Gastroesophageal sphincter (tissue), 3 donors: ENCODE measurements at regions not wholly inside any gene's neighbourhood (a gene's known extent, or its start where the extent isn't known, plus 50 kb on each side); places are given as distances from the start of the nearest gene placed in this dataset.

Source experiments
- CTCF ChIP-seq, 4 experiments: fragments of 200-600 bp in 2 of 4; fragments of 450-650 bp in 2 of 4; sonication (generic) in 1 of 4; IDR thresholded peaks; one replicate each; pipeline ENCODE4 v1.5.1; 2017 to 2019; ENCODE audit warnings: antibody characterized with exemption in 4 of 4, mild to moderate bottlenecking in 2 of 4, moderate library complexity in 2 of 4
- EP300 ChIP-seq: sonication (generic); formaldehyde crosslinking; IDR thresholded peaks from one replicate; pipeline ENCODE4 v1.6.1; 2017; ENCODE audit warnings: antibody characterized with exemption, mild to moderate bottlenecking
- POLR2A ChIP-seq, 2 donors: fragments of 450-650 bp; IDR thresholded peaks; one replicate each; pipeline ENCODE4 v1.6.1; 2017; ENCODE audit warnings: antibody characterized with exemption in 2 of 2, mild to moderate bottlenecking in 2 of 2, moderate library complexity in 1 of 2

- no peak for TF ChIP-seq CTCF (IDR thresholded peaks at IDR 0.05)
- TF ChIP-seq EP300 = no peak
- no peak for TF ChIP-seq POLR2A (IDR thresholded peaks at IDR 0.05)
These were observed 320.4 kb upstream of the RASGRP1 start for GRCh38 chr15:38885001-38885400.
